GM12872 (cell line): ENCODE measurements at regions not wholly inside any gene's neighbourhood (a gene's known extent, or its start where the extent isn't known, plus 50 kb on each side); places are given as distances from the start of the nearest gene placed in this dataset.

Experiments used
- CTCF ChIP-seq: IDR thresholded peaks from 3 replicates; pipeline ENCODE4 v1.5.1; 2011; ENCODE audit warnings: low read depth, mild to moderate bottlenecking, low read length, moderate library complexity; ENCODE audit not compliant: insufficient read depth

DNA sequence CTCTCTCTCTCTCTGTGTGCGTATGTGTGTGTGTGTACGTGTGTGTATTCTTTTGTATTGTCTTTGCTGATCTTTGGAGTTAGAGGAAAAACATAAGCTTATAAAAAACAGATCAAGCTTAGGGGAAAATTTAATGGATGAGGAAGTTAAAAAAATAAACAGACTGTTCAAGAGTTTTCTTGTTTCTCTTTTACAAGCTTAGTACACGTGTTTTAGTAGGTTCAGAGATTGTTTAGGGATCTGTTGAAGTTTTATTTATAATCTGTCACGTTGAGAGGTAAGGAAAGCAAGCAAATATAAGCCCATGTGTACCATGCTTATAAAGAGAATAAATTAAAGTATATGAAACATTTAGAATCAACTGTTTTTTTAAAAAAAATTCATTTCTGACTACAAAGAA lies 1470.3 kb upstream of the NUDT12 start:
- no peak for TF ChIP-seq CTCF

GRCh38 chr5:105030153-105030552 lies 1467.6 kb upstream of the NUDT12 start:
- TF ChIP-seq CTCF = no peak

GRCh38 chr5:105015098-105015497 lies 1452.5 kb upstream of the NUDT12 start:
- TF ChIP-seq CTCF = no peak

DNA sequence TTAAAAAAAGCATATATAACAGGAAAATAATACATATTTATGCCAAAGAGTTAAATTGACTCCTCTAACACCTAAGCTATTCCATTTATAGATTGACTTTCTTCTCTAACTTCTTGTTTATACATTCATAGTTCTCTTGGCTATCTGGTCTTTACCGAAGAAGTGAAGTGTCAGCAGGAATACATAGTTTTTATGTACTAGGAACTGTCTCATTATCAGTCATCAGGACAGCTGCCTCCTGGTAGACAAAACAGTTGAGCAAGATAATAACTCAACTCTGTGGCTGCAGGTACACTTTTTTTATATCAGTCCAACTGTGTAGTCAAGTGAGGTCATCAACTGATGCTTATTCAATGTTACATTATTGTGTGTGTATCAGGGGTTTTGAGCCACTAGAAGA lies 1436.0 kb upstream of the NUDT12 start:
- no peak for TF ChIP-seq CTCF

- TF ChIP-seq CTCF = no peak
Measured at GRCh38 chr5:104998169-104998568, 1435.6 kb upstream of the NUDT12 start.

DNA sequence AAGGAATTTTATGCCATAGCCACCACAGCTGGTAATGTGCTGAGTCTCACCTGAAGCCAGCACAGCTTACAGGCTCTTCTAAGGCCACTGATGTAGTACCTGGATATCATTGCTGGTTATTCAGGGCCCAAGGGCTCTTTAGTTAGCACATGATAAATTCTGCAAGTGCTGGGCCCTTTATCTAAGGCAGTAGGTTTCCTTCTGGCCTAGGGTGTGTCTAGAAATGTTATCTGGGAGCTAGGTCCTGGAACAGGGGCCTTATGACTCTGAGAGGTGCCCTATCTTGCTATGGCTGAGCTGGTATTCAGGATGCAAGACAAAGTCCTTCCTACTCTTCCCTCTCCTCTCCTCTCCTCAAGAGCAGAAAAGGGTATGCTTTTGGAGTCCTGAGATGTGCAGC lies 1424.5 kb upstream of the NUDT12 start:
- no peak for TF ChIP-seq CTCF

GRCh38 chr5:104977529-104977928 lies 1414.9 kb upstream of the NUDT12 start:
- TF ChIP-seq CTCF = no peak

DNA sequence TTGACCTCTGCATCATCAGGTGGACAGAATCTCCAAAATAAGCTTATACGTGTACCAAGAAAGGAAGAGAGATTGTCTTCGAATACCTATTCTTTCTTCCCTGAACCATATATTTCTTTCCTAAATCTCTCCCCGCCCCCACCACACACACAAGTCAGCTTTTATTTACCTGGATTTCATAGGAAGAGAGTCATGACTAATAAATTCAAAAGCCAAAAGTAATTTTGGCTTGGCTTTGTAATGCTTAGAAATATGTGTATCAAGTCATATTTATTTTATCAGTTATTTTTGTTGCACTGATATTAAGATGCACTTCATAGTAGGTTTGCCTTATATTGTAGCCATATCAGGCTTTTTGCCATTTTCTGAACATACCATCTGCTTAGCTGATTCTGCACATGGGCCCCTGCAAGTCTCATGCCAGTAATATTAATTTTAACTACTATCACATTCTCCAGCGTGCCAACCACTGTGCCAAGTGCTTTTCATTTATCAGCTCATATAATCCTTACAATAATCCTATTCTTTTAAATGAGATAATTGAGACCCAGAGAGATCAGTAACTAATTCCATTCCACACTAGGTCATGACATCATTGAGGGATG lies 1405.3 kb upstream of the NUDT12 start:
- no peak for TF ChIP-seq CTCF
